ENCODE measurements at regions not wholly inside any gene's neighbourhood (a gene's known extent, or its start where the extent isn't known, plus 50 kb on each side); places are given as distances from the start of the nearest gene placed in this dataset.

GRCh38 chr15:61309617-61310016, 80.5 kb upstream of the RORA start:
- TF ChIP-seq FOS (IDR thresholded peaks at IDR 0.05; ENCODE audit: borderline replicate concordance, insufficient read depth, low read length) (no peak), GATA2 (IDR thresholded peaks at IDR 0.05; ENCODE audit: insufficient read depth, insufficient read length, low read depth, low read length) (no peak), EZH2 (IDR thresholded peaks at IDR 0.05; ENCODE audit: borderline replicate concordance, low read depth, low read length, severe bottlenecking) (no peak)
- intact Hi-C loops (cut with micrococcal nuclease) (no loop called here), dilution Hi-C loops (cut with MboI; ENCODE audit: extremely low pct_ligation_motif_present, low sequenced_read_pairs) (no loop called here)
- Histone ChIP-seq H4K20me1 (replicated peaks; ENCODE audit: control insufficient read depth, extremely low read depth, insufficient read depth, low read length) (no peaks in the 10 kb centered on the region), H3K79me2 (ENCODE audit: control insufficient read depth, insufficient read depth, low read length) (no peaks in the 10 kb centered on the region), H3K27ac (ENCODE audit: insufficient read depth, low read depth, low read length) (no peak overlapping the region), H3K4me3 (replicated peaks in 1 of 3; ENCODE audit: insufficient read depth in 1 of 3, low read depth in 1 of 3, low read length in 3 of 3) (no peak overlapping the region), H3K27me3 (ENCODE audit: control insufficient read depth in 2 of 2, insufficient read depth in 2 of 2, low read length in 2 of 2) (no peaks in the 10 kb centered on the region), H3K9ac (replicated peaks; ENCODE audit: extremely low read depth, insufficient read depth, low read length) (no peak overlapping the region), H3K4me2 (ENCODE audit: insufficient read depth, low read length) (no peak overlapping the region), H2AFZ (ENCODE audit: low read depth, low read length) (no peak overlapping the region), H3K36me3 (ENCODE audit: control insufficient read depth in 2 of 2, extremely low read depth in 1 of 2, insufficient read depth in 2 of 2, low read length in 2 of 2) (no peaks in the 10 kb centered on the region), H3K4me1 (ENCODE audit: control insufficient read depth, extremely low read depth, insufficient read depth, low read length) (no peaks in the 10 kb centered on the region), H3K9me1 (replicated peaks; ENCODE audit: control insufficient read depth, extremely low read depth, insufficient read depth, low read length) (no peaks in the 10 kb centered on the region), H3K9me3 (replicated peaks; ENCODE audit: control insufficient read depth, insufficient read depth, low read length) (no peaks in the 10 kb centered on the region)
- POLR2A ChIA-PET: no interaction called here
- BruUV-seq (replicated peaks): no TSS peak
- DNase-seq (ENCODE audit: low read depth, low spot score) (no peak), FAIRE-seq (no peak)
- CTCF ChIA-PET: no interaction called here

GRCh38 chr15:61309031-61309511, 80.0 kb upstream of the RORA start:
- DNase-seq (ENCODE audit: low read depth, low spot score): no peak
- no TSS peak for BruUV-seq (replicated peaks)
- Histone ChIP-seq H3K36me3 (ENCODE audit: control insufficient read depth in 2 of 2, extremely low read depth in 1 of 2, insufficient read depth in 2 of 2, low read length in 2 of 2) (no peaks in the 10 kb centered on the region), H3K4me3 (replicated peaks in 1 of 3; ENCODE audit: insufficient read depth in 1 of 3, low read depth in 1 of 3, low read length in 3 of 3) (no peak overlapping the region), H3K9me3 (replicated peaks; ENCODE audit: control insufficient read depth, insufficient read depth, low read length) (no peaks in the 10 kb centered on the region), H3K9ac (replicated peaks; ENCODE audit: extremely low read depth, insufficient read depth, low read length) (no peak overlapping the region), H3K79me2 (ENCODE audit: control insufficient read depth, insufficient read depth, low read length) (no peaks in the 10 kb centered on the region), H3K4me1 (ENCODE audit: control insufficient read depth, extremely low read depth, insufficient read depth, low read length) (no peaks in the 10 kb centered on the region), H3K27me3 (ENCODE audit: control insufficient read depth in 2 of 2, insufficient read depth in 2 of 2, low read length in 2 of 2) (no peaks in the 10 kb centered on the region), H3K4me2 (ENCODE audit: insufficient read depth, low read length) (no peak overlapping the region), H2AFZ (ENCODE audit: low read depth, low read length) (no peak overlapping the region), H3K27ac (ENCODE audit: insufficient read depth, low read depth, low read length) (no peak overlapping the region), H3K9me1 (replicated peaks; ENCODE audit: control insufficient read depth, extremely low read depth, insufficient read depth, low read length) (no peaks in the 10 kb centered on the region), H4K20me1 (replicated peaks; ENCODE audit: control insufficient read depth, extremely low read depth, insufficient read depth, low read length) (no peaks in the 10 kb centered on the region)
- dilution Hi-C loops (cut with MboI; ENCODE audit: extremely low pct_ligation_motif_present, low sequenced_read_pairs) (no loop called here), intact Hi-C loops (cut with micrococcal nuclease) (no loop called here)
- POLR2A ChIA-PET: no interaction called here
- no peak for TF ChIP-seq POLR2A (IDR thresholded peaks at IDR 0.05; ENCODE audit: low read depth, low read length)
- no peak for TF ChIP-seq GATA2 (IDR thresholded peaks at IDR 0.05; ENCODE audit: insufficient read depth, insufficient read length, low read depth, low read length)
- TF ChIP-seq MAX (IDR thresholded peaks at IDR 0.05; ENCODE audit: insufficient read depth, insufficient read length): no peak
- TF ChIP-seq JUN (IDR thresholded peaks at IDR 0.05; ENCODE audit: borderline replicate concordance, insufficient read depth, insufficient read length, low read depth): no peak
- TF ChIP-seq MYC (IDR thresholded peaks at IDR 0.05; ENCODE audit: low read depth, low read length): no peak
- TF ChIP-seq POLR2AphosphoS5 (IDR thresholded peaks at IDR 0.05; ENCODE audit: insufficient read depth, low read depth, low read length): no peak
- TF ChIP-seq EZH2 (IDR thresholded peaks at IDR 0.05; ENCODE audit: borderline replicate concordance, low read depth, low read length, severe bottlenecking): no peak
- TF ChIP-seq CTCF (IDR thresholded peaks at IDR 0.05; ENCODE audit: extremely low read depth in 1 of 2, insufficient read depth in 1 of 2, low read depth in 1 of 2, low read length in 2 of 2): no peak
- no peak for TF ChIP-seq FOS (IDR thresholded peaks at IDR 0.05; ENCODE audit: borderline replicate concordance, insufficient read depth, low read length)
- CTCF ChIA-PET: no interaction called here
- no peak for FAIRE-seq
